Loucy (cell line): ENCODE measurements at regions not wholly inside any gene's neighbourhood (a gene's known extent, or its start where the extent isn't known, plus 50 kb on each side); places are given as distances from the start of the nearest gene placed in this dataset.

Experiments
- H2AFZ ChIP-seq: fragments of 200-600 bp; sonication (generic); 2 replicates; pipeline ENCODE4 v1.6.0; 2016; ENCODE audit warnings: antibody characterized with exemption, mild to moderate bottlenecking, low read length, moderate library complexity
- H3F3A ChIP-seq: fragments of 200-600 bp; 2 replicates; pipeline ENCODE4 v1.6.0; 2016; ENCODE audit warnings: antibody characterized with exemption, low read depth, mild to moderate bottlenecking
- H3K27me3 ChIP-seq: fragments of 200-600 bp; sonication (generic); 2 replicates; pipeline ENCODE4 v1.6.1; 2014; ENCODE audit warnings: low read length, mild to moderate bottlenecking; ENCODE audit not compliant: insufficient read depth, poor library complexity, severe bottlenecking
- H3K36me3 ChIP-seq: fragments of 200-600 bp; sonication (generic); 2 replicates; pipeline ENCODE4 v1.6.1; 2016; ENCODE audit warnings: low read length; ENCODE audit not compliant: insufficient read depth
- H3K4me1 ChIP-seq: fragments of 200-600 bp; sonication (generic); 2 replicates; pipeline ENCODE4 v1.5.1; 2014; ENCODE audit warnings: low read length, mild to moderate bottlenecking; ENCODE audit not compliant: insufficient read depth, poor library complexity, severe bottlenecking
- H3K4me2 ChIP-seq: fragments of 200-600 bp; sonication (generic); 2 replicates; pipeline ENCODE4 v1.6.0; 2014; ENCODE audit warnings: antibody characterized with exemption, low read length, low read depth, mild to moderate bottlenecking; ENCODE audit not compliant: poor library complexity, severe bottlenecking
- H3K4me3 ChIP-seq: fragments of 200-600 bp; sonication (generic); 2 replicates; pipeline ENCODE4 v1.5.1; 2014; ENCODE audit warnings: low read length, mild to moderate bottlenecking, mixed read lengths; ENCODE audit not compliant: poor library complexity, severe bottlenecking
- H3K79me2 ChIP-seq: fragments of 200-600 bp; sonication (generic); 2 replicates; pipeline ENCODE4 v1.6.1; 2014; ENCODE audit warnings: low read length; ENCODE audit not compliant: insufficient read depth
- H3K9ac ChIP-seq: fragments of 200-600 bp; sonication (generic); 2 replicates; pipeline ENCODE4 v1.6.0; 2014; ENCODE audit warnings: mild to moderate bottlenecking, low read depth, low read length, moderate library complexity; ENCODE audit not compliant: poor library complexity, severe bottlenecking
- H3K9me2 ChIP-seq: fragments of 200-600 bp; sonication (generic); replicated peaks from 2 replicates; pipeline ENCODE4 v1.6.1; 2016; ENCODE audit warnings: low read depth, low read length, mixed read lengths
- H3K9me3 ChIP-seq: fragments of 200-600 bp; sonication (generic); 2 replicates; pipeline ENCODE4 v1.6.1; 2014; ENCODE audit warnings: mild to moderate bottlenecking, antibody characterized with exemption, low read length, low read depth; ENCODE audit not compliant: insufficient read depth
- H4K20me1 ChIP-seq: fragments of 200-600 bp; sonication (generic); 2 replicates; pipeline ENCODE4 v1.6.0; 2014; ENCODE audit warnings: antibody characterized with exemption, low read length, mild to moderate bottlenecking; ENCODE audit not compliant: insufficient read depth, poor library complexity, severe bottlenecking
- CTCF ChIP-seq: fragments of 200-600 bp; sonication (generic); conservative IDR thresholded peaks from 2 replicates; pipeline ENCODE4 v1.5.1; 2014; ENCODE audit warnings: mild to moderate bottlenecking, antibody characterized with exemption, low read length
- EZH2phosphoT487 ChIP-seq: fragments of 200-600 bp; IDR thresholded peaks from 2 replicates; pipeline ENCODE4 v1.6.1; 2018; ENCODE audit warnings: antibody characterized with exemption, mild to moderate bottlenecking, moderate library complexity, borderline replicate concordance

- H4K20me1 ChIP-seq, result no peaks in the 10 kb centered on the region
These were observed 327.7 kb upstream of the CDH11 start for GRCh38 chr16:65449526-65449925.

GRCh38 chr16:65446427-65446826 lies 324.6 kb upstream of the CDH11 start:
- Histone ChIP-seq H3K36me3 (no peaks in the 10 kb centered on the region), H3K9me2 (no peaks in the 10 kb centered on the region), H4K20me1 (no peaks in the 10 kb centered on the region), H3K79me2 (no peaks in the 10 kb centered on the region), H3K4me1 (no peaks in the 10 kb centered on the region), H3F3A (no peaks in the 10 kb centered on the region), H3K27me3 (no peaks in the 10 kb centered on the region), H3K9ac (no peak overlapping the region), H3K9me3 (peaks cover 3% of the 10 kb centered on the region; the same call in 1 of the 2 replicates), H3K4me2 (no peak overlapping the region), H3K4me3 (no peak overlapping the region), H2AFZ (no peak overlapping the region)
- no peak for TF ChIP-seq EZH2phosphoT487
- no peak for TF ChIP-seq CTCF

More at GRCh38 chr16:65449526-65449925, 327.7 kb upstream of the CDH11 start:
- Histone ChIP-seq H3K9me3 (peaks cover 3% of the 10 kb centered on the region; the same call in 1 of the 2 replicates), H3K9ac (no peak overlapping the region), H3K36me3 (no peaks in the 10 kb centered on the region), H3K4me1 (no peaks in the 10 kb centered on the region), H3K9me2 (no peaks in the 10 kb centered on the region), H3K4me2 (no peak overlapping the region), H2AFZ (no peak overlapping the region), H3F3A (no peaks in the 10 kb centered on the region), H3K79me2 (no peaks in the 10 kb centered on the region), H3K27me3 (no peaks in the 10 kb centered on the region), H3K4me3 (no peak overlapping the region)
- TF ChIP-seq CTCF, result no peak
- TF ChIP-seq EZH2phosphoT487, result no peak

GRCh38 chr16:65445313-65446260 lies 323.7 kb upstream of the CDH11 start:
- no peak overlapping the region for H3K4me2 ChIP-seq
- no peak overlapping the region for H3K9ac ChIP-seq
- no peak overlapping the region for H3K4me3 ChIP-seq
- no peak for TF ChIP-seq EZH2phosphoT487
- TF ChIP-seq CTCF, result no peak
- no peaks in the 10 kb centered on the region for H4K20me1 ChIP-seq
- H3F3A ChIP-seq, result no peaks in the 10 kb centered on the region
- H3K36me3 ChIP-seq, result no peaks in the 10 kb centered on the region
- no peaks in the 10 kb centered on the region for H3K9me2 ChIP-seq
- no peaks in the 10 kb centered on the region for H3K27me3 ChIP-seq
- H3K4me1 ChIP-seq, result no peaks in the 10 kb centered on the region
- H3K79me2 ChIP-seq, result no peaks in the 10 kb centered on the region
- no peak overlapping the region for H2AFZ ChIP-seq
- H3K9me3 ChIP-seq, result peaks cover 3% of the 10 kb centered on the region; the same call in 1 of the 2 replicates
